ENCODE measurements at regions not wholly inside any gene's neighbourhood (a gene's known extent, or its start where the extent isn't known, plus 50 kb on each side); places are given as distances from the start of the nearest gene placed in this dataset.

GRCh38 chr5:32854473-32854872 is 143.4 kb downstream of the NPR3 start:
- no peak overlapping the region for H3K4me3 ChIP-seq (ENCODE audit: low read depth in 1 of 3, low read length in 3 of 3)
- H3K9me3 ChIP-seq (ENCODE audit: control insufficient read depth in 4 of 4, low read length in 3 of 4) = peaks cover 0 to 6% (median 5%) of the 10 kb centered on the region in 4 donors
- H3K27me3 ChIP-seq (ENCODE audit: control insufficient read depth in 4 of 4, insufficient read depth in 4 of 4, low read length in 3 of 4) = no peaks in the 10 kb centered on the region
- no peak overlapping the region for H3K9ac ChIP-seq (ENCODE audit: low read depth in 1 of 2, low read length in 2 of 2)
- H3K4me1 ChIP-seq (ENCODE audit: control insufficient read depth in 4 of 4, insufficient read depth in 4 of 4, low read length in 3 of 4) = no peaks in the 10 kb centered on the region
- H3K27ac ChIP-seq (ENCODE audit: low read depth in 1 of 2, low read length in 2 of 2) = no peak overlapping the region
- DNase-seq (ENCODE audit: low spot score) = no peak
- no peaks in the 10 kb centered on the region for H3K36me3 ChIP-seq (ENCODE audit: control insufficient read depth in 4 of 4, insufficient read depth in 3 of 4, low read depth in 1 of 4, low read length in 3 of 4)
- no peak for TF ChIP-seq CTCF (IDR thresholded peaks at IDR 0.05; ENCODE audit: low read depth, low read length, missing input control)
- TF ChIP-seq NR2F2 (IDR thresholded peaks at IDR 0.05) = no peak
- no peak for TF ChIP-seq FOXA2 (IDR thresholded peaks at IDR 0.05)
- TF ChIP-seq HNF4G (IDR thresholded peaks at IDR 0.05) = no peak
- no peak for TF ChIP-seq ATF3 (IDR thresholded peaks at IDR 0.05)
- no peak for TF ChIP-seq YY1 (IDR thresholded peaks at IDR 0.05)
- TF ChIP-seq RAD21 (IDR thresholded peaks at IDR 0.05) = no peak
- no peak for TF ChIP-seq SP1 (IDR thresholded peaks at IDR 0.05)
- no peak for TF ChIP-seq REST (IDR thresholded peaks at IDR 0.05)
- no peak for TF ChIP-seq RXRA (IDR thresholded peaks at IDR 0.05)

GRCh38 chr5:32859211-32859641 is 148.1 kb downstream of the NPR3 start:
- Histone ChIP-seq H3K9me3 (ENCODE audit: control insufficient read depth in 4 of 4, low read length in 3 of 4) (peaks cover 0 to 6% (median 5%) of the 10 kb centered on the region in 4 donors), H3K9ac (ENCODE audit: low read depth in 1 of 2, low read length in 2 of 2) (no peak overlapping the region), H3K27me3 (ENCODE audit: control insufficient read depth in 4 of 4, insufficient read depth in 4 of 4, low read length in 3 of 4) (no peaks in the 10 kb centered on the region), H3K36me3 (ENCODE audit: control insufficient read depth in 4 of 4, insufficient read depth in 3 of 4, low read depth in 1 of 4, low read length in 3 of 4) (no peaks in the 10 kb centered on the region), H3K27ac (ENCODE audit: low read depth in 1 of 2, low read length in 2 of 2) (no peak overlapping the region), H3K4me3 (ENCODE audit: low read depth in 1 of 3, low read length in 3 of 3) (no peak overlapping the region), H3K4me1 (ENCODE audit: control insufficient read depth in 4 of 4, insufficient read depth in 4 of 4, low read length in 3 of 4) (no peaks in the 10 kb centered on the region)
- no peak for TF ChIP-seq EGR1 (IDR thresholded peaks at IDR 0.05; ENCODE audit: low read depth in 2 of 2)
- no peak for TF ChIP-seq TAF1 (conservative IDR thresholded peaks at IDR 0.05)
- TF ChIP-seq HNF4G (IDR thresholded peaks at IDR 0.05) = no peak
- no peak for TF ChIP-seq FOXA1 (IDR thresholded peaks at IDR 0.05)
- no peak for TF ChIP-seq ATF3 (IDR thresholded peaks at IDR 0.05)
- no peak for TF ChIP-seq YY1 (IDR thresholded peaks at IDR 0.05)
- TF ChIP-seq ZBTB33 (IDR thresholded peaks at IDR 0.05) = no peak
- no peak for TF ChIP-seq NR2F2 (IDR thresholded peaks at IDR 0.05)
- no peak for TF ChIP-seq HNF4A (conservative IDR thresholded peaks at IDR 0.05)
- no peak for TF ChIP-seq FOXA2 (IDR thresholded peaks at IDR 0.05)
- no peak for TF ChIP-seq REST (IDR thresholded peaks at IDR 0.05)
- no peak for TF ChIP-seq GABPA (IDR thresholded peaks at IDR 0.05 in 1 of 2, conservative IDR thresholded peaks at IDR 0.05 in 1 of 2)
- TF ChIP-seq CTCF (IDR thresholded peaks at IDR 0.05; ENCODE audit: low read depth, low read length, missing input control) = no peak
- TF ChIP-seq RAD21 (IDR thresholded peaks at IDR 0.05) = no peak
- DNase-seq (ENCODE audit: low spot score) = no peak
